ENCODE measurements at regions not wholly inside any gene's neighbourhood (a gene's known extent, or its start where the extent isn't known, plus 50 kb on each side); places are given as distances from the start of the nearest gene placed in this dataset.

- TF ChIP-seq CTCF (conservative IDR thresholded peaks at IDR 0.05; ENCODE audit: low read depth in 2 of 2): peak in 1 of 2 experiments; percentile 59; a peak in 2 of 4 replicates
- TF ChIP-seq JUNB (IDR thresholded peaks at IDR 0.05; ENCODE audit: unreplicated experiment): no peak
- TF ChIP-seq EZH2 (IDR thresholded peaks at IDR 0.05; ENCODE audit: low read depth, unreplicated experiment): no peak
- TF ChIP-seq POLR2AphosphoS5 (IDR thresholded peaks at IDR 0.05; ENCODE audit: low read depth): no peak
- no peak for TF ChIP-seq NANOG (IDR thresholded peaks at IDR 0.05; ENCODE audit: borderline replicate concordance)
- no peak for TF ChIP-seq EZH2phosphoT487 (IDR thresholded peaks at IDR 0.05; ENCODE audit: unreplicated experiment)
- TF ChIP-seq ETS1 (IDR thresholded peaks at IDR 0.05): no peak
- TF ChIP-seq REST (IDR thresholded peaks at IDR 0.05; ENCODE audit: unreplicated experiment): no peak
- no peak for TF ChIP-seq ZNF114 (CRISPR knock-in tag; IDR thresholded peaks at IDR 0.05)
- no peak for TF ChIP-seq STAT1 (IDR thresholded peaks at IDR 0.05; ENCODE audit: unreplicated experiment)
- no peak for TF ChIP-seq ZNF462 (CRISPR knock-in tag; IDR thresholded peaks at IDR 0.05)
- TF ChIP-seq CREB1 (CRISPR knock-in tag; IDR thresholded peaks at IDR 0.05; ENCODE audit: low read depth): no peak
- no peak for TF ChIP-seq ZNF331 (CRISPR knock-in tag; IDR thresholded peaks at IDR 0.05; ENCODE audit: low read depth)
These were observed 281.9 kb downstream of the EPM2A start for GRCh38 chr6:145453376-145453775.

Data from GM23338 (cell line).